Mesenchymal stem cell (in vitro differentiated cells and primary cell): ENCODE measurements at regions not wholly inside any gene's neighbourhood (a gene's known extent, or its start where the extent isn't known, plus 50 kb on each side); places are given as distances from the start of the nearest gene placed in this dataset.
A peak's percentile ranks its signal among the peaks of the same experiment; 100 is the strongest.

Source experiments
- DNase-seq: peaks from one replicate; pipeline ENCODE4 v3.0.0-alpha.2; 2013
- H2AFZ ChIP-seq: one replicate; pipeline ENCODE4 v1.6.1; 2013; ENCODE audit warnings: low read depth, mild to moderate bottlenecking, control low read depth, inconsistent platforms, low read length, moderate library complexity
- H2AK5ac ChIP-seq: 2 replicates; pipeline ENCODE4 v1.6.1; 2013; ENCODE audit warnings: low read length, moderate library complexity, mild to moderate bottlenecking, inconsistent platforms; ENCODE audit not compliant: severe bottlenecking
- H2BK120ac ChIP-seq: one replicate; pipeline ENCODE4 v1.6.1; 2013; ENCODE audit warnings: low read depth, mild to moderate bottlenecking, inconsistent platforms, low read length, moderate library complexity
- H2BK12ac ChIP-seq, 2 experiments: one replicate each; pipeline ENCODE4 v1.6.1; 2013; ENCODE audit warnings: inconsistent platforms in 2 of 2, low read length in 2 of 2, mild to moderate bottlenecking in 2 of 2, moderate library complexity in 2 of 2, control low read depth in 1 of 2
- H2BK15ac ChIP-seq: one replicate; pipeline ENCODE4 v1.6.1; 2013; ENCODE audit warnings: mild to moderate bottlenecking, low read depth, inconsistent platforms; ENCODE audit not compliant: poor library complexity, severe bottlenecking
- H2BK5ac ChIP-seq: 2 replicates; pipeline ENCODE4 v1.6.1; 2013; ENCODE audit warnings: low read depth, mild to moderate bottlenecking, low read length, control low read depth, inconsistent platforms; ENCODE audit not compliant: poor library complexity, severe bottlenecking
- H3K14ac ChIP-seq, 2 experiments: one replicate each; pipeline ENCODE4 v1.6.1; 2013; ENCODE audit warnings: inconsistent platforms in 2 of 2, low read length in 2 of 2, control low read depth in 1 of 2, mild to moderate bottlenecking in 1 of 2, moderate library complexity in 1 of 2
- H3K18ac ChIP-seq, 2 experiments: one replicate each; pipeline ENCODE4 v1.6.1; 2013; ENCODE audit warnings: inconsistent platforms in 2 of 2, low read length in 2 of 2, control low read depth in 1 of 2, low read depth in 1 of 2, mild to moderate bottlenecking in 1 of 2
- H3K23ac ChIP-seq, 2 experiments: one replicate each; pipeline ENCODE4 v1.6.1; 2013; ENCODE audit warnings: inconsistent platforms in 2 of 2, low read length in 2 of 2, mild to moderate bottlenecking in 2 of 2, moderate library complexity in 2 of 2, control low read depth in 1 of 2
- H3K27ac ChIP-seq: 2 replicates; pipeline ENCODE4 v1.5.1; 2013; ENCODE audit warnings: mild to moderate bottlenecking, moderate library complexity, low read length, control low read depth, inconsistent platforms; ENCODE audit not compliant: poor library complexity, severe bottlenecking
- H3K27me3 ChIP-seq, 2 experiments: 2 replicates each; pipeline versions ENCODE4 v1.6.1 to v1.7.0; 2013; ENCODE audit warnings: low read length in 2 of 2, mild to moderate bottlenecking in 2 of 2, moderate library complexity in 2 of 2, control low read depth in 1 of 2, inconsistent platforms in 1 of 2; ENCODE audit not compliant: control insufficient read depth in 1 of 2, insufficient read depth in 1 of 2
- H3K36me3 ChIP-seq, 2 experiments: 2 replicates each; pipeline versions ENCODE4 v1.6.1 to v1.7.0; 2013; ENCODE audit warnings: low read length in 2 of 2, control low read depth in 1 of 2, inconsistent platforms in 1 of 2, low read depth in 1 of 2, mild to moderate bottlenecking in 1 of 2; ENCODE audit not compliant: insufficient read depth in 2 of 2, control insufficient read depth in 1 of 2
- H3K4ac ChIP-seq, 2 experiments: one replicate each; pipeline ENCODE4 v1.6.1; 2013; ENCODE audit warnings: inconsistent platforms in 2 of 2, low read length in 2 of 2, mild to moderate bottlenecking in 2 of 2, moderate library complexity in 2 of 2, control low read depth in 1 of 2, low read depth in 1 of 2
- H3K4me1 ChIP-seq: 2 replicates; pipeline ENCODE4 v1.6.1; 2013; ENCODE audit warnings: low read depth, low read length, control low read depth; ENCODE audit not compliant: control insufficient read depth, insufficient read depth
- H3K4me2 ChIP-seq: 2 replicates; pipeline ENCODE4 v1.6.1; 2013; ENCODE audit warnings: low read length, mild to moderate bottlenecking, inconsistent platforms; ENCODE audit not compliant: poor library complexity, severe bottlenecking
- H3K4me3 ChIP-seq, 2 experiments: 2 replicates each; pipeline versions ENCODE4 v1.5.1 to v1.7.0; 2013; ENCODE audit warnings: low read length in 2 of 2, mild to moderate bottlenecking in 2 of 2, control low read depth in 1 of 2, low read depth in 1 of 2; ENCODE audit not compliant: insufficient read depth in 1 of 2
- H3K79me1 ChIP-seq: replicated peaks from 2 replicates; pipeline ENCODE4 v1.6.1; 2013; ENCODE audit warnings: mild to moderate bottlenecking, control low read depth, low read length, inconsistent platforms; ENCODE audit not compliant: poor library complexity, severe bottlenecking
- H3K9ac ChIP-seq: 2 replicates; pipeline ENCODE4 v1.7.0; 2013; ENCODE audit warnings: mild to moderate bottlenecking, low read length, moderate library complexity
- H3K9me3 ChIP-seq: 2 replicates; pipeline ENCODE4 v1.7.0; 2013; ENCODE audit warnings: mild to moderate bottlenecking, low read length; ENCODE audit not compliant: control insufficient read depth
- H4K8ac ChIP-seq: one replicate; pipeline ENCODE4 v1.6.1; 2013; ENCODE audit warnings: inconsistent platforms, mild to moderate bottlenecking, low read length, moderate library complexity
- H4K91ac ChIP-seq: one replicate; pipeline ENCODE4 v1.6.1; 2013; ENCODE audit warnings: mild to moderate bottlenecking, low read length, inconsistent platforms
- WGBS: methylation state at CpG from one replicate; pipeline ENCODE4 v1.1.7; 2013; ENCODE audit warnings: mixed read lengths; 5-methylcytosine and 5-hydroxymethylcytosine counted together

DNA sequence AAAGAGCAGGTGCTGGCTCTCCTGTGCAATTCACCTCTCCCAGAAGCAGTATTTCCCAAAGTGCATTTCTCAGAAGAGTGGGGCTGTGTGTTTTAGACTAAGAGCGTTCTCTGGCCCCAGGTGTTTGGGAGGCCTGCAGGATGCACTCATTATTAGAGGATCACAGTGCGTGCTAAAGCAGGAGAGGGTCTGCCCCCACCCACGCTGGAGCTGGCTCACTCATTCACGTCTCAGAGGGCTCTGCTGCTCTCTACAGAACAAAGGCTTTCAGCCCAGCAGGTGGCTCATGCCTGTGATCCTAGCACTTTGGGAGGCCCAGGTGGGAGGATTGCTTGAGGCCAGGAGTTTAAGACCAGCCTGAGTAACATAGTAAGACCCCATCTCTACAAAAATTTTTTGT is 756.7 kb downstream of the UQCRFS1 start:
- Histone ChIP-seq H3K27ac (no peak overlapping the region), H2BK5ac (no peak overlapping the region), H2BK120ac (no peak overlapping the region), H2BK12ac (no peak overlapping the region), H3K9ac (no peak overlapping the region), H3K79me1 (no peaks in the 10 kb centered on the region), H2AFZ (no peak overlapping the region), H4K8ac (no peak overlapping the region), H3K4me1 (peaks cover 9% of the 10 kb centered on the region), H3K27me3 (peaks cover 0 to 36% of the 10 kb centered on the region in 2 experiments), H3K4me3 (no peak overlapping the region), H3K23ac (no peak overlapping the region), H2BK15ac (no peak overlapping the region), H3K9me3 (no peaks in the 10 kb centered on the region), H3K36me3 (no peaks in the 10 kb centered on the region), H3K4ac (no peak overlapping the region), H2AK5ac (no peak overlapping the region), H3K4me2 (no peak overlapping the region), H3K14ac (no peak overlapping the region), H3K18ac (no peak overlapping the region), H4K91ac (no peak overlapping the region)
- DNase-seq, result no peak
- WGBS, result 72% methylated on average over 4 of the region's 4 CpGs

GRCh38 chr19:28454083-28454482 is 758.9 kb downstream of the UQCRFS1 start:
- Histone ChIP-seq H2AFZ (no peak overlapping the region), H2BK15ac (no peak overlapping the region), H3K4me1 (peaks cover 9% of the 10 kb centered on the region), H2BK120ac (no peak overlapping the region), H3K9me3 (no peaks in the 10 kb centered on the region), H3K9ac (no peak overlapping the region), H3K4me3 (no peak overlapping the region), H2BK5ac (no peak overlapping the region), H2AK5ac (no peak overlapping the region), H4K91ac (no peak overlapping the region), H2BK12ac (no peak overlapping the region), H3K4me2 (no peak overlapping the region), H3K18ac (no peak overlapping the region), H3K23ac (no peak overlapping the region), H3K27me3 (peaks cover 0 to 21% of the 10 kb centered on the region in 2 experiments), H4K8ac (no peak overlapping the region), H3K14ac (no peak overlapping the region), H3K79me1 (no peaks in the 10 kb centered on the region), H3K27ac (peak overlapping the region; percentile 78), H3K4ac (no peak overlapping the region), H3K36me3 (no peaks in the 10 kb centered on the region)
- DNase-seq, result no peak
- WGBS, result 56% methylated on average over 3 of the region's 3 CpGs

DNA sequence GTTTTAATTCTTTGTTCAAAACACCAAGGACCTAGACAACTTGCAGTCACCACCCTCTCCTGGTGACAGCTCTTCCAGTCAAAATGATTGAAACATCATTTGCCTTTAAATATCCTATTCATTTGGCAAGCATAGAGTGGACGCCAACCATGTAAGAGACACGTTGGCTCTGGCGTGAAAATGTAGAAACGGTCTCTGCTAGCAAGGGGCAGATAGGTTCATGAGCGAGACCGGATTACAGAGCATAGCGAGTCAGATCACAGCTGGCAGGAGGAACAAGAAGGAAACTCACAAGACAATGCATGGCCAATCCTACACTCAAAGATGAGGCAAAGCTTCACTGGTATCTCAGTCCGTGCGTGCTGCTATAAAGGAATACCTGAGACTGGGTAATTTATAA is 759.5 kb downstream of the UQCRFS1 start:
- no peak overlapping the region for H2BK120ac ChIP-seq
- no peak for DNase-seq
- no peak overlapping the region for H3K4me2 ChIP-seq
- no peak overlapping the region for H3K18ac ChIP-seq
- no peaks in the 10 kb centered on the region for H3K79me1 ChIP-seq
- H3K9me3 ChIP-seq, result no peaks in the 10 kb centered on the region
- H3K4ac ChIP-seq, result no peak overlapping the region
- H2BK5ac ChIP-seq, result no peak overlapping the region
- no peak overlapping the region for H4K91ac ChIP-seq
- H3K27ac ChIP-seq, result no peak overlapping the region
- peaks cover 0 to 15% of the 10 kb centered on the region in 2 experiments for H3K27me3 ChIP-seq
- no peak overlapping the region for H3K14ac ChIP-seq
- no peak overlapping the region for H3K4me3 ChIP-seq
- H3K4me1 ChIP-seq, result peaks cover 9% of the 10 kb centered on the region
- H3K9ac ChIP-seq, result no peak overlapping the region
- no peak overlapping the region for H2AFZ ChIP-seq
- H3K36me3 ChIP-seq, result no peaks in the 10 kb centered on the region
- 88% methylated on average over 9 of the region's 9 CpGs for WGBS
- no peak overlapping the region for H2BK15ac ChIP-seq
- no peak overlapping the region for H2BK12ac ChIP-seq
- H2AK5ac ChIP-seq, result no peak overlapping the region
- H4K8ac ChIP-seq, result no peak overlapping the region
- H3K23ac ChIP-seq, result no peak overlapping the region

DNA sequence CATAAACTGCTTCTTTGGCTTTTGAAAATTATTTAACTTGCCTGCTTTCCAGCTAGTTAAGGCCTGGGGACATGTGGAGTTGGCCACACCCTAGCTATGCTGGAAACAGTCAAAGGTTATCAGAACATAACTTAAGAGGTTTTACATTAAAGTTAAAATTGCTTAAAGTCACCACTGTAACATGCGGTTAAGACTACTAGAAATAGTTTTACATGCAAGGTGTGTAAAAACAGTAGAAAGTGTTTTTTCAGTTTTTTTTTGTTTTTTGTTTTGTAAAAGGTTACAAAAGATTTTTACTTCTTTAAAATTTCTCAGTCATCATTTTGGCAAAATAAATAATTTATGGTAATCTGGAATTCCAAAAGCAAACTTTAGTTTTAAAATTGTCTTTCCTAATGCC is 763.1 kb downstream of the UQCRFS1 start:
- Histone ChIP-seq H3K79me1 (no peaks in the 10 kb centered on the region), H3K9ac (no peak overlapping the region), H3K23ac (no peak overlapping the region), H3K9me3 (no peaks in the 10 kb centered on the region), H2BK120ac (no peak overlapping the region), H3K14ac (no peak overlapping the region), H2BK5ac (no peak overlapping the region), H3K4ac (no peak overlapping the region), H4K91ac (no peak overlapping the region), H3K18ac (no peak overlapping the region), H4K8ac (no peak overlapping the region), H2AK5ac (no peak overlapping the region), H3K4me2 (no peak overlapping the region), H3K4me1 (peaks cover 5% of the 10 kb centered on the region), H3K36me3 (no peaks in the 10 kb centered on the region), H2BK12ac (no peak overlapping the region), H2BK15ac (no peak overlapping the region), H3K4me3 (no peak overlapping the region), H2AFZ (no peak overlapping the region), H3K27ac (no peak overlapping the region), H3K27me3 (no peaks in the 10 kb centered on the region)
- no peak for DNase-seq
- no CpG with 5 or more reads among the region's 1 CpG for WGBS
